ENCODE measurements at regions not wholly inside any gene's neighbourhood (a gene's known extent, or its start where the extent isn't known, plus 50 kb on each side); places are given as distances from the start of the nearest gene placed in this dataset.
A peak's percentile ranks its signal among the peaks of the same experiment; 100 is the strongest.

- DNase-seq = no peak
- Histone ChIP-seq H3K9me3 (ENCODE audit: control insufficient read depth in 4 of 4, insufficient read depth in 3 of 4, low read length in 3 of 4) (peaks cover 0 to 3% (median 0%) of the 10 kb centered on the region in 4 donors), H3K27me3 (ENCODE audit: control insufficient read depth in 3 of 3, insufficient read depth in 3 of 3, low read length in 2 of 3) (no peaks in the 10 kb centered on the region), H3K27ac (ENCODE audit: low read depth in 1 of 2, low read length in 1 of 2) (no peak overlapping the region), H3K4me3 (no peak overlapping the region), H3K9ac (ENCODE audit: insufficient read depth in 1 of 2, low read length in 2 of 2) (no peak overlapping the region), H3K36me3 (ENCODE audit: control insufficient read depth in 4 of 4, insufficient read depth in 4 of 4, low read length in 4 of 4) (no peaks in the 10 kb centered on the region), H3K4me1 (ENCODE audit: control insufficient read depth in 5 of 5, insufficient read depth in 5 of 5, low read length in 5 of 5) (no peaks in the 10 kb centered on the region)
- TF ChIP-seq, protein P1, sequence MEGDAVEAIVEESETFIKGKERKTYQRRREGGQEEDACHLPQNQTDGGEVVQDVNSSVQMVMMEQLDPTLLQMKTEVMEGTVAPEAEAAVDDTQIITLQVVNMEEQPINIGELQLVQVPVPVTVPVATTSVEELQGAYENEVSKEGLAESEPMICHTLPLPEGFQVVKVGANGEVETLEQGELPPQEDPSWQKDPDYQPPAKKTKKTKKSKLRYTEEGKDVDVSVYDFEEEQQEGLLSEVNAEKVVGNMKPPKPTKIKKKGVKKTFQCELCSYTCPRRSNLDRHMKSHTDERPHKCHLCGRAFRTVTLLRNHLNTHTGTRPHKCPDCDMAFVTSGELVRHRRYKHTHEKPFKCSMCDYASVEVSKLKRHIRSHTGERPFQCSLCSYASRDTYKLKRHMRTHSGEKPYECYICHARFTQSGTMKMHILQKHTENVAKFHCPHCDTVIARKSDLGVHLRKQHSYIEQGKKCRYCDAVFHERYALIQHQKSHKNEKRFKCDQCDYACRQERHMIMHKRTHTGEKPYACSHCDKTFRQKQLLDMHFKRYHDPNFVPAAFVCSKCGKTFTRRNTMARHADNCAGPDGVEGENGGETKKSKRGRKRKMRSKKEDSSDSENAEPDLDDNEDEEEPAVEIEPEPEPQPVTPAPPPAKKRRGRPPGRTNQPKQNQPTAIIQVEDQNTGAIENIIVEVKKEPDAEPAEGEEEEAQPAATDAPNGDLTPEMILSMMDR (IDR thresholded peaks at IDR 0.05; ENCODE audit: control extremely low read depth, extremely low read depth) = no peak
- ATAC-seq (ENCODE audit: insufficient read depth, low FRiP score) = no peak
Measured at GRCh38 chr3:159366476-159366875, 564.6 kb downstream of the MFSD1 start.

DNA sequence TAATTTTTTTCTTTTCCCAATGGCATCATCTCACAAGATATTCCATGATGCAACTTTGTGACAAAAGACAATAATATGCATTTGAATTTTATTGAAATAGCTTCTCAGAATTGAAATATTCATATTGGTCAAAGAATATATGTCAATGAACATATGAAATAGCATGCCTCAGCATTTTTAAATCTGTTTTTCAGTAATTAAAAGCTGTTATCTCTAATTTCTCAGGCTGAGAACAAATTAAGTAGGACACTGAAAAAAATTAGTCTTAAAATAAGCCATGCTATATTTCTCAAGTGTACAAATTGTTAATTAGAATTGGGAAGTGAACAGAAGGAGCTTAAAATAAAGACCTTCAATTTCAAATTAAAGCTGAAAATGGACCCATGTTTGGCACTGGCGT lies 570.1 kb downstream of the MFSD1 start:
- Histone ChIP-seq H3K9ac (ENCODE audit: insufficient read depth in 1 of 2, low read length in 2 of 2) (no peak overlapping the region), H3K9me3 (ENCODE audit: control insufficient read depth in 4 of 4, insufficient read depth in 3 of 4, low read length in 3 of 4) (no peaks in the 10 kb centered on the region), H3K4me1 (ENCODE audit: control insufficient read depth in 5 of 5, insufficient read depth in 5 of 5, low read length in 5 of 5) (no peaks in the 10 kb centered on the region), H3K4me3 (no peak overlapping the region), H3K36me3 (ENCODE audit: control insufficient read depth in 4 of 4, insufficient read depth in 4 of 4, low read length in 4 of 4) (no peaks in the 10 kb centered on the region), H3K27ac (ENCODE audit: low read depth in 1 of 2, low read length in 1 of 2) (no peak overlapping the region), H3K27me3 (ENCODE audit: control insufficient read depth in 3 of 3, insufficient read depth in 3 of 3, low read length in 2 of 3) (no peaks in the 10 kb centered on the region)
- no peak for DNase-seq
- ATAC-seq (ENCODE audit: insufficient read depth, low FRiP score) = no peak
- TF ChIP-seq, protein P1 (IDR thresholded peaks at IDR 0.05; ENCODE audit: control extremely low read depth, extremely low read depth) = no peak
- 89 to 96% methylated on average over 1 of the region's 1 CpG for WGBS, 2 donors

- H3K27ac ChIP-seq (ENCODE audit: low read depth in 1 of 2, low read length in 1 of 2) = no peak overlapping the region
- ATAC-seq (ENCODE audit: insufficient read depth, low FRiP score) = no peak
- H3K27me3 ChIP-seq (ENCODE audit: control insufficient read depth in 3 of 3, insufficient read depth in 3 of 3, low read length in 2 of 3) = no peaks in the 10 kb centered on the region
- no peaks in the 10 kb centered on the region for H3K36me3 ChIP-seq (ENCODE audit: control insufficient read depth in 4 of 4, insufficient read depth in 4 of 4, low read length in 4 of 4)
- H3K4me1 ChIP-seq (ENCODE audit: control insufficient read depth in 5 of 5, insufficient read depth in 5 of 5, low read length in 5 of 5) = no peaks in the 10 kb centered on the region
- peak in 1 of 3 donors; percentile 0 for DNase-seq
- H3K9ac ChIP-seq (ENCODE audit: insufficient read depth in 1 of 2, low read length in 2 of 2) = no peak overlapping the region
- H3K4me3 ChIP-seq = no peak overlapping the region
- WGBS, 2 donors = 20% methylated on average over 4 of the region's 4 CpGs
- TF ChIP-seq, protein P1 (IDR thresholded peaks at IDR 0.05; ENCODE audit: control extremely low read depth, extremely low read depth) = no peak
- no peaks in the 10 kb centered on the region for H3K9me3 ChIP-seq (ENCODE audit: control insufficient read depth in 4 of 4, insufficient read depth in 3 of 4, low read length in 3 of 4)
Measured at GRCh38 chr3:159378396-159379194, 576.7 kb downstream of the MFSD1 start.

GRCh38 chr3:159380891-159381290 lies 579.0 kb downstream of the MFSD1 start:
- no peak for ATAC-seq (ENCODE audit: insufficient read depth, low FRiP score)
- no peaks in the 10 kb centered on the region for H3K4me1 ChIP-seq (ENCODE audit: control insufficient read depth in 5 of 5, insufficient read depth in 5 of 5, low read length in 5 of 5)
- no peaks in the 10 kb centered on the region for H3K9me3 ChIP-seq (ENCODE audit: control insufficient read depth in 4 of 4, insufficient read depth in 3 of 4, low read length in 3 of 4)
- H3K4me3 ChIP-seq = no peak overlapping the region
- H3K9ac ChIP-seq (ENCODE audit: insufficient read depth in 1 of 2, low read length in 2 of 2) = no peak overlapping the region
- H3K27ac ChIP-seq (ENCODE audit: low read depth in 1 of 2, low read length in 1 of 2) = no peak overlapping the region
- TF ChIP-seq, protein P1 (IDR thresholded peaks at IDR 0.05; ENCODE audit: control extremely low read depth, extremely low read depth) = no peak
- 62 to 73% methylated on average over 4 of the region's 4 CpGs for WGBS, 2 donors
- no peaks in the 10 kb centered on the region for H3K27me3 ChIP-seq (ENCODE audit: control insufficient read depth in 3 of 3, insufficient read depth in 3 of 3, low read length in 2 of 3)
- H3K36me3 ChIP-seq (ENCODE audit: control insufficient read depth in 4 of 4, insufficient read depth in 4 of 4, low read length in 4 of 4) = no peaks in the 10 kb centered on the region
- DNase-seq = no peak
